ENCODE measurements at regions not wholly inside any gene's neighbourhood (a gene's known extent, or its start where the extent isn't known, plus 50 kb on each side); places are given as distances from the start of the nearest gene placed in this dataset.

DNA sequence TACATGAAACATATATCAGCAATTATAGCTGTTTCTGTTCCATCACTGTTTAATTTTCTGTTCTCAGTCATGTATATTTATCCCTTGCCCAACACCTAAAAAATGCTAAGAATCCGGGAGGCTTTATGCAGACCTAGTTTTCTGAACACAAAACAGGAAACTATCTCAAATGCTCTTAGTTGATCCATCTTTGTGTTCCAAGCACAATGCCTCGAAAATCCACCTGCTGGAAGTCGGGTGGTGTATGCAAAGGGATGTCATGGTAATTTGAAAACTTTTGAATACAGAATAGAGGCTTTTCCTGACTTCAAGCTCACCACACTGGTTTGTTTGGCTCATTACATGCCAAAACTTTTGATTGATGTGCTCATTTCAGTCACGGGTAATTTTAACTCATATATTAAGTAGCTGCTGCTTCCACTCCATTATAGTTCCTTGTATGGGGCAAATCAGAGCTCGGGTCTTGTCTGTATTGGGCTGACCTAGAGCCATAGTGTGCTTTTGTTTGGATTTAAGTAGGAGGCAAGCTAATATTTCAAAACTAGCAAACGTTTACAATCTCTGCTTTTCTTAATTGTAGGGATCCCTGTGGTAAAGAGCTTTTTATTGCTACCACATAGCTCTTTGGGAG lies 646.5 kb upstream of the EPHA7 start:
- TF ChIP-seq ZNF565 (CRISPR knock-in tag; conservative IDR thresholded peaks at IDR 0.05; ENCODE audit: low read depth) (no peak), ZFP3 (CRISPR knock-in tag; IDR thresholded peaks at IDR 0.05) (no peak)
- TF ChIP-seq, protein P1, sequence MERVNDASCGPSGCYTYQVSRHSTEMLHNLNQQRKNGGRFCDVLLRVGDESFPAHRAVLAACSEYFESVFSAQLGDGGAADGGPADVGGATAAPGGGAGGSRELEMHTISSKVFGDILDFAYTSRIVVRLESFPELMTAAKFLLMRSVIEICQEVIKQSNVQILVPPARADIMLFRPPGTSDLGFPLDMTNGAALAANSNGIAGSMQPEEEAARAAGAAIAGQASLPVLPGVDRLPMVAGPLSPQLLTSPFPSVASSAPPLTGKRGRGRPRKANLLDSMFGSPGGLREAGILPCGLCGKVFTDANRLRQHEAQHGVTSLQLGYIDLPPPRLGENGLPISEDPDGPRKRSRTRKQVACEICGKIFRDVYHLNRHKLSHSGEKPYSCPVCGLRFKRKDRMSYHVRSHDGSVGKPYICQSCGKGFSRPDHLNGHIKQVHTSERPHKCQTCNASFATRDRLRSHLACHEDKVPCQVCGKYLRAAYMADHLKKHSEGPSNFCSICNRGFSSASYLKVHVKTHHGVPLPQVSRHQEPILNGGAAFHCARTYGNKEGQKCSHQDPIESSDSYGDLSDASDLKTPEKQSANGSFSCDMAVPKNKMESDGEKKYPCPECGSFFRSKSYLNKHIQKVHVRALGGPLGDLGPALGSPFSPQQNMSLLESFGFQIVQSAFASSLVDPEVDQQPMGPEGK (CRISPR knock-in tag; IDR thresholded peaks at IDR 0.05; ENCODE audit: borderline replicate concordance): no peak

Data from SK-N-SH treated with all-trans-retinoic acid at 6 μM for 48 hours (cell line).